ENCODE measurements at regions not wholly inside any gene's neighbourhood (a gene's known extent, or its start where the extent isn't known, plus 50 kb on each side); places are given as distances from the start of the nearest gene placed in this dataset.

GRCh38 chr2:7844414-7844965 is 837.4 kb upstream of the ID2 start:
- H3K79me1 ChIP-seq (ENCODE audit: insufficient read depth, low read depth, low read length, poor library complexity, severe bottlenecking): no peaks in the 10 kb centered on the region
- no peak overlapping the region for H3K23ac ChIP-seq (ENCODE audit: insufficient read length, low read depth, low read length)
- H3K4me2 ChIP-seq (ENCODE audit: insufficient read depth, insufficient read length, low read length): no peak overlapping the region
- H2AK5ac ChIP-seq (ENCODE audit: insufficient read length, low read length): no peak overlapping the region
- H3K14ac ChIP-seq (ENCODE audit: insufficient read depth, low read length): no peak overlapping the region
- H2BK15ac ChIP-seq (ENCODE audit: low read depth, low read length): no peak overlapping the region
- no peak overlapping the region for H4K5ac ChIP-seq (ENCODE audit: insufficient read length, low read depth, low read length)
- no peak overlapping the region for H3K4ac ChIP-seq (ENCODE audit: low read depth, low read length)
- Mint-ChIP-seq H3K4me3 (no peak overlapping the region), H3K9me3 (peaks cover 24 to 25% of the 10 kb centered on the region in 2 experiments), H3K27me3 (ENCODE audit: low read depth) (no peaks in the 10 kb centered on the region), H3K4me1 (peaks cover 3 to 13% of the 10 kb centered on the region in 2 experiments; a peak in 2 of 4 replicates), H3K36me3 (ENCODE audit: insufficient read depth in 1 of 3, low read depth in 3 of 3) (peaks cover 10 to 24% (median 10%) of the 10 kb centered on the region in 3 experiments), H3K27ac (no peak overlapping the region)
- H2BK12ac ChIP-seq (ENCODE audit: insufficient read length, low read depth, low read length): no peak overlapping the region
- no peak overlapping the region for H4K91ac ChIP-seq (ENCODE audit: insufficient read length, low read depth, low read length)
- no peak overlapping the region for H3K27ac ChIP-seq (ENCODE audit: insufficient read length, low read depth, low read length)
- no peak overlapping the region for H2BK20ac ChIP-seq (ENCODE audit: low read depth, low read length, poor library complexity, severe bottlenecking)
- H3K9me3 ChIP-seq (ENCODE audit: control insufficient read depth, low read depth, low read length): no peaks in the 10 kb centered on the region
- TF ChIP-seq CTCF (conservative IDR thresholded peaks at IDR 0.05): no peak
- DNase-seq: no peak
- H4K8ac ChIP-seq (replicated peaks; ENCODE audit: insufficient read length, low read depth, low read length): no peak overlapping the region
- H3K27me3 ChIP-seq (ENCODE audit: insufficient read depth, low read length): no peaks in the 10 kb centered on the region
- H4K20me1 ChIP-seq (ENCODE audit: control insufficient read depth, insufficient read depth, insufficient read length): no peaks in the 10 kb centered on the region
- H3T11ph ChIP-seq (ENCODE audit: low read length): no peak overlapping the region
- no CpG with 5 or more reads among the region's 9 CpGs for WGBS (ENCODE audit: extremely low coverage, insufficient read length, low lambda C conversion rate)
- no peaks in the 10 kb centered on the region for H3K23me2 ChIP-seq (ENCODE audit: insufficient read length, low read depth, low read length, poor library complexity, severe bottlenecking)
- no peak overlapping the region for H2BK120ac ChIP-seq (ENCODE audit: low read depth, low read length, poor library complexity, severe bottlenecking)
- no peak overlapping the region for H2AFZ ChIP-seq (ENCODE audit: low read length)
- no peak overlapping the region for H3K56ac ChIP-seq (ENCODE audit: insufficient read length, low read depth, low read length)
- H3K9ac ChIP-seq (ENCODE audit: extremely low read depth, insufficient read length, low read length): no peak overlapping the region
- 0 out of 2 replicates have a peak, but pooled peaks cover 3% of the 10 kb centered on the region for H3K4me1 ChIP-seq (ENCODE audit: insufficient read depth, low read length)
- no peaks in the 10 kb centered on the region for H3K79me2 ChIP-seq (ENCODE audit: insufficient read depth, low read length)
- no peak overlapping the region for H3K18ac ChIP-seq (ENCODE audit: insufficient read length, low read depth, low read length)
- H2BK5ac ChIP-seq (ENCODE audit: insufficient read length, low read length): no peak overlapping the region

Data from H9 (cell line).